H1 (cell line): ENCODE measurements at regions not wholly inside any gene's neighbourhood (a gene's known extent, or its start where the extent isn't known, plus 50 kb on each side); places are given as distances from the start of the nearest gene placed in this dataset.

Experiments
- CTCF ChIA-PET: fragments of 300-600 bp; sonication (Branson Sonifier 250); formaldehyde crosslinking; loops from one replicate; lab custom pipeline; 2021; ENCODE audit not compliant: partially characterized antibody; lab: Charles Lee
- POLR2A ChIA-PET: fragments of 300-600 bp; sonication (Branson Sonifier 250); formaldehyde crosslinking; loops from one replicate; lab custom pipeline; 2021; ENCODE audit warnings: inconsistent platforms; ENCODE audit not compliant: partially characterized antibody; lab: Charles Lee
- DNase-seq, 2 experiments: peaks; one replicate each; pipeline versions ENCODE4 v3.0.0 to v3.0.0-alpha.2; 2010 to 2022; ENCODE audit warnings: low spot score in 2 of 2, low read depth in 1 of 2, mixed read lengths in 1 of 2
- FAIRE-seq: peaks from 2 replicates; lab custom pipeline; 2011; peaks lifted over from hg19 to GRCh38; lab: Jason Lieb, UNC
- H2AFZ ChIP-seq: 2 replicates; pipeline ENCODE4 v1.8.1; 2012; ENCODE audit warnings: low read length, inconsistent platforms
- H2AK5ac ChIP-seq: 2 replicates; pipeline ENCODE4 v1.6.1; 2013; ENCODE audit warnings: low read depth, low read length
- H2BK120ac ChIP-seq: replicated peaks from 2 replicates; pipeline ENCODE3; 2013; ENCODE audit warnings: low read depth, low read length, inconsistent platforms
- H2BK12ac ChIP-seq: 2 replicates; pipeline ENCODE4 v1.6.1; 2013; ENCODE audit warnings: low read depth, low read length
- H2BK15ac ChIP-seq: 2 replicates; pipeline ENCODE4 v1.6.1; 2013; ENCODE audit warnings: low read length
- H2BK20ac ChIP-seq: 2 replicates; pipeline ENCODE4 v1.6.1; 2013; ENCODE audit warnings: low read length
- H2BK5ac ChIP-seq: 2 replicates; pipeline ENCODE4 v1.6.1; 2013; ENCODE audit warnings: low read depth, low read length
- H3K14ac ChIP-seq: 2 replicates; pipeline ENCODE4 v1.6.1; 2013; ENCODE audit warnings: inconsistent platforms; ENCODE audit not compliant: insufficient read length
- H3K18ac ChIP-seq: 2 replicates; pipeline ENCODE4 v1.6.1; 2013; ENCODE audit warnings: low read length; ENCODE audit errors: extremely low read depth
- H3K23ac ChIP-seq: 2 replicates; pipeline ENCODE4 v1.6.1; 2013; ENCODE audit warnings: inconsistent platforms; ENCODE audit not compliant: insufficient read length
- H3K23me2 ChIP-seq: 2 replicates; pipeline ENCODE4 v1.6.1; 2013; ENCODE audit warnings: low read depth, low read length
- H3K27ac ChIP-seq: 2 replicates; pipeline ENCODE4 v1.6.1; 2011; ENCODE audit warnings: low read depth, low read length, inconsistent platforms
- H3K27me3 ChIP-seq, 4 experiments: replicated peaks in 1 of 4; 1 replicate in 1 of 4; 2 replicates in 3 of 4; pipeline versions ENCODE4 v1.6.1 to v1.8.1; 2011 to 2013; ENCODE audit warnings: low read length in 3 of 4, mild to moderate bottlenecking in 3 of 4, inconsistent platforms in 2 of 4, mixed read lengths in 2 of 4, moderate library complexity in 1 of 4; ENCODE audit not compliant: control insufficient read depth in 3 of 4, insufficient read depth in 3 of 4; ENCODE audit errors: extremely low read depth in 1 of 4
- H3K36me3 ChIP-seq, 4 experiments: 2 replicates each; pipeline versions ENCODE4 v1.6.1 to v1.8.1; 2011 to 2013; ENCODE audit warnings: mild to moderate bottlenecking in 4 of 4, low read length in 3 of 4, moderate library complexity in 2 of 4, control low read depth in 1 of 4, inconsistent platforms in 1 of 4; ENCODE audit not compliant: insufficient read depth in 4 of 4, control insufficient read depth in 2 of 4
- H3K4ac ChIP-seq: replicated peaks from 2 replicates; pipeline ENCODE3; 2013; ENCODE audit warnings: low read length, low read depth, mixed read lengths, inconsistent platforms; ENCODE audit not compliant: insufficient read length
- H3K4me1 ChIP-seq, 4 experiments: replicated peaks in 1 of 4; 1 replicate in 1 of 4; 2 replicates in 3 of 4; pipeline versions ENCODE4 v1.6.1 to v1.8.1; 2011 to 2013; ENCODE audit warnings: low read length in 3 of 4, inconsistent platforms in 2 of 4, mixed read lengths in 1 of 4; ENCODE audit not compliant: insufficient read depth in 4 of 4, control insufficient read depth in 3 of 4
- H3K4me2 ChIP-seq, 2 experiments: 2 replicates each; pipeline versions ENCODE4 v1.6.1 to v1.8.1; 2011 to 2013; ENCODE audit warnings: low read depth in 2 of 2, low read length in 2 of 2, control low read depth in 1 of 2, inconsistent platforms in 1 of 2, mild to moderate bottlenecking in 1 of 2; ENCODE audit not compliant: insufficient read depth in 1 of 2
- H3K4me3 ChIP-seq, 4 experiments: fragments of 200-600, 300-600 bp in 1 of 4; sonication (generic), shearing (Covaris generic), sonication (Bioruptor Twin) in 1 of 4; 2 replicates each; pipeline versions ENCODE4 v1.5.1 to v1.8.1; 2011 to 2016; ENCODE audit warnings: low read length in 4 of 4, low read depth in 3 of 4, control low read depth in 2 of 4, inconsistent platforms in 2 of 4, mild to moderate bottlenecking in 2 of 4, mixed read lengths in 1 of 4, moderate library complexity in 1 of 4; ENCODE audit not compliant: insufficient read depth in 2 of 4; ENCODE audit errors: extremely low read depth in 1 of 4
- H3K56ac ChIP-seq: replicated peaks from 2 replicates; pipeline ENCODE3; 2013; ENCODE audit warnings: low read depth, mild to moderate bottlenecking, mixed read lengths, low read length, inconsistent platforms; ENCODE audit not compliant: insufficient read length
- H3K79me1 ChIP-seq: 2 replicates; pipeline ENCODE4 v1.6.1; 2013; ENCODE audit warnings: low read depth, low read length, control low read depth
- H3K79me2 ChIP-seq, 2 experiments: 2 replicates each; pipeline versions ENCODE4 v1.6.1 to v1.8.1; 2012 to 2013; ENCODE audit warnings: low read length in 2 of 2, mild to moderate bottlenecking in 2 of 2, inconsistent platforms in 1 of 2; ENCODE audit not compliant: insufficient read depth in 2 of 2, control insufficient read depth in 1 of 2
- H3K9ac ChIP-seq, 4 experiments: replicated peaks in 1 of 4; 1 replicate in 1 of 4; 2 replicates in 3 of 4; pipeline versions ENCODE4 v1.6.1 to v1.8.1; 2011 to 2013; ENCODE audit warnings: low read depth in 3 of 4, low read length in 3 of 4, control low read depth in 2 of 4, mild to moderate bottlenecking in 2 of 4, moderate library complexity in 2 of 4, inconsistent platforms in 1 of 4; ENCODE audit errors: extremely low read depth in 1 of 4
- H3K9me3 ChIP-seq, 2 experiments: 2 replicates each; pipeline versions ENCODE4 v1.6.1 to v1.8.1; 2012 to 2013; ENCODE audit warnings: mild to moderate bottlenecking in 2 of 2, moderate library complexity in 2 of 2, control low read depth in 1 of 2, inconsistent platforms in 1 of 2, low read depth in 1 of 2, low read length in 1 of 2, mixed read lengths in 1 of 2; ENCODE audit not compliant: insufficient read depth in 2 of 2
- H4K20me1 ChIP-seq, 2 experiments: replicated peaks in 1 of 2; 2 replicates each; pipeline versions ENCODE3 to v1.8.1; 2011 to 2013; ENCODE audit warnings: inconsistent platforms in 2 of 2, low read length in 2 of 2, mild to moderate bottlenecking in 1 of 2; ENCODE audit not compliant: insufficient read depth in 2 of 2, control insufficient read depth in 1 of 2
- H4K5ac ChIP-seq: 2 replicates; pipeline ENCODE4 v1.6.1; 2013; ENCODE audit warnings: low read length, low read depth, mixed read lengths, inconsistent platforms; ENCODE audit not compliant: insufficient read length
- H4K8ac ChIP-seq: 2 replicates; pipeline ENCODE4 v1.8.0; 2013; ENCODE audit warnings: mild to moderate bottlenecking, moderate library complexity, low read length, inconsistent platforms; ENCODE audit not compliant: insufficient read depth; ENCODE audit errors: extremely low read depth
- H4K91ac ChIP-seq: replicated peaks from 2 replicates; pipeline ENCODE3; 2013; ENCODE audit warnings: low read length, mixed read lengths, inconsistent platforms; ENCODE audit not compliant: insufficient read length
- ATF3 ChIP-seq: IDR thresholded peaks from 2 replicates; pipeline ENCODE4 v1.6.1; 2011; ENCODE audit warnings: low read depth, mild to moderate bottlenecking, low read length; ENCODE audit not compliant: insufficient read depth
- BACH1 ChIP-seq: IDR thresholded peaks from 2 replicates; pipeline ENCODE4 v1.6.1; 2012; ENCODE audit warnings: low read length, improper control_type of control experiment
- BRCA1 ChIP-seq: IDR thresholded peaks from 2 replicates; pipeline ENCODE4 v1.6.1; 2012; ENCODE audit warnings: low read depth, low read length, improper control_type of control experiment
- FOSL1 ChIP-seq: IDR thresholded peaks from 2 replicates; pipeline ENCODE4 v1.6.1; 2011; ENCODE audit warnings: mild to moderate bottlenecking, low read depth, low read length, moderate library complexity; ENCODE audit not compliant: insufficient read depth
- GABPA ChIP-seq: IDR thresholded peaks from 2 replicates; pipeline ENCODE4 v1.6.1; 2011; ENCODE audit warnings: mild to moderate bottlenecking, low read length, moderate library complexity, borderline replicate concordance; ENCODE audit not compliant: insufficient read depth
- HDAC6 ChIP-seq: IDR thresholded peaks from one replicate; pipeline ENCODE4 v1.7.1; 2012; ENCODE audit warnings: low read depth, mild to moderate bottlenecking, inconsistent platforms, low read length, moderate library complexity
- RFX5 ChIP-seq: IDR thresholded peaks from 2 replicates; pipeline ENCODE4 v1.6.1; 2011; ENCODE audit warnings: low read depth, low read length, improper control_type of control experiment, borderline replicate concordance
- SP4 ChIP-seq: IDR thresholded peaks from 2 replicates; pipeline ENCODE4 v1.6.1; 2012; ENCODE audit warnings: low read length, inconsistent platforms
- TAF1 ChIP-seq: IDR thresholded peaks from 2 replicates; pipeline ENCODE4 v1.6.1; 2011; ENCODE audit warnings: mild to moderate bottlenecking, low read depth, low read length
- WGBS, 2 experiments: shearing (Covaris generic) in 1 of 2; methylation state at CpG; one replicate each; pipeline versions ENCODE4 v1.1.6 to v1.1.7; 2013 to 2015; ENCODE audit warnings: low lambda C conversion rate in 2 of 2, mixed read lengths in 2 of 2, inconsistent platforms in 1 of 2, low coverage in 1 of 2, missing lambda C conversion rate in 1 of 2; ENCODE audit not compliant: insufficient replicate concordance in 2 of 2, insufficient coverage in 1 of 2, insufficient read length in 1 of 2; ENCODE audit errors: extremely low coverage in 1 of 2, missing lambda C conversion rate in 1 of 2; 5-methylcytosine and 5-hydroxymethylcytosine counted together

GRCh38 chr6:164916087-164916486 lies 393.3 kb downstream of the C6orf118 start:
- H2BK20ac ChIP-seq = no peak overlapping the region
- H3K23ac ChIP-seq = no peak overlapping the region
- no peaks in the 10 kb centered on the region for H3K23me2 ChIP-seq
- DNase-seq (no peak), FAIRE-seq (no peak)
- no peak overlapping the region for H3K27ac ChIP-seq
- peaks cover 0 to 5% (median 0%) of the 10 kb centered on the region in 4 experiments; a peak in 1 of 7 replicates for H3K4me1 ChIP-seq
- H3K9me3 ChIP-seq = peaks cover 9% of the 10 kb centered on the region in 2 experiments; a peak in 2 of 4 replicates
- POLR2A ChIA-PET = no interaction called here
- no peak overlapping the region for H4K5ac ChIP-seq
- H3K4ac ChIP-seq = no peak overlapping the region
- H3K79me1 ChIP-seq = no peaks in the 10 kb centered on the region
- H2AFZ ChIP-seq = no peak overlapping the region
- TF ChIP-seq HDAC6 (no peak), ATF3 (no peak), RFX5 (no peak), SP4 (no peak), TAF1 (no peak), BACH1 (no peak), BRCA1 (no peak), GABPA (no peak), FOSL1 (no peak)
- H3K56ac ChIP-seq = no peak overlapping the region
- no peak overlapping the region for H3K4me2 ChIP-seq
- H4K91ac ChIP-seq = no peak overlapping the region
- H3K79me2 ChIP-seq = no peaks in the 10 kb centered on the region
- no peak overlapping the region for H4K8ac ChIP-seq
- no peaks in the 10 kb centered on the region for H3K36me3 ChIP-seq
- no peak overlapping the region for H3K14ac ChIP-seq
- CTCF ChIA-PET = interaction anchor here (0.6 to 1.7 kb wide), 6 partner anchors 12 to 1299 kb away, joined by 3 to 4 read pairs (median 4); no protein-coding TSS in a partner anchor
- 94% methylated on average over 3 of the region's 3 CpGs; no CpG with 5 or more reads in 1 of the 2 experiments for WGBS, 2 experiments
- no peak overlapping the region for H3K18ac ChIP-seq
- no peak overlapping the region for H2AK5ac ChIP-seq
- H3K27me3 ChIP-seq = no peaks in the 10 kb centered on the region; a peak in 1 of 7 replicates
- no peak overlapping the region for H2BK15ac ChIP-seq
- H3K4me3 ChIP-seq = no peak overlapping the region
- no peaks in the 10 kb centered on the region for H4K20me1 ChIP-seq
- H2BK5ac ChIP-seq = no peak overlapping the region
- no peak overlapping the region for H2BK120ac ChIP-seq
- no peak overlapping the region for H3K9ac ChIP-seq
- H2BK12ac ChIP-seq = no peak overlapping the region
